HG02610 (cell line): ENCODE measurements at regions not wholly inside any gene's neighbourhood (a gene's known extent, or its start where the extent isn't known, plus 50 kb on each side); places are given as distances from the start of the nearest gene placed in this dataset.
"Not testable (repeated sequence)": the region's sequence is repeated elsewhere in the genome, so short reads cannot be mapped to it uniquely, and the experiment has no call there.

Experiments
- ATAC-seq: cut with Tn5 transposase; IDR thresholded peaks from one replicate; pipeline ENCODE4 v1.9.1; 2021; ENCODE audit warnings: mild to moderate bottlenecking, moderate library complexity; ENCODE audit not compliant: unreplicated experiment

- ATAC-seq: no peak
Measured at GRCh38 chr10:30534465-30535144, 94.9 kb downstream of the LYZL2 start.

DNA sequence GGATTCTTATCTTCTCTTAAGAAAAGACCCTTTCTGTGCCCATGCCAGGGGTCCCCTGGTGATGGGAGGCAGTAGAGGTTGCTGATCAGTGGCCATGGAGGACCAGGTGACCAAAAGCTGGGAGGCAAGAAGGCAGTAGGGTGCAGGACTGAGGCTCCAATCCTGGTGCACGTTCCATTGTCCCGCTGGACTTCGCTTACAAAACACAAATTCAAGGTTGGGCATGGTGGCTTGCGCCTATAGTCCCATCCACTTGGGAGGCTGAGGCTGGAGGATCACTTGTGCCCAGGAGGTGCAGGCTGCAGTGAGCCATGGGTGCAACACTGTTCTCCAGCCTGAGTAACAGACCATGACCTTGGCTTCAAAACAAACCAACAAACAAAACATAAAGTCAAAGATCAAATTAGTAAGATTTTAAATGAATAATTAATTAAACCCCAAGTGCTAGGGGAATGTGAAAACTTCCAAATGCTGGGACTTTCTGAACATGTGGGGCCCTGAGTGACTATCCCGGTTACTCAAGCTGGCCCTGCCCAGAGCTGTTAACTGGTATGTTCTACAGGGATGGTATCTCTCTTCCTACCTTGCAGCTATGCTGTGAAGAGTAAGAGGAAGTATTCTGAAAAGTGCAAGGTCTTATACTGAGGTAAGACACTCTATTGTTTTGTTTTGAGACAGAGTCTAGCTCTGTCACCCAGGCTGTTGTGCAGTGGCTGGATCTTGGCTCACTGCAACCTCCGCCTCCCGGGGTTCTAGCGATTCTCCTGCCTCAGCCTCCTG lies 97.6 kb downstream of the LYZL2 start:
- ATAC-seq: no peak

DNA sequence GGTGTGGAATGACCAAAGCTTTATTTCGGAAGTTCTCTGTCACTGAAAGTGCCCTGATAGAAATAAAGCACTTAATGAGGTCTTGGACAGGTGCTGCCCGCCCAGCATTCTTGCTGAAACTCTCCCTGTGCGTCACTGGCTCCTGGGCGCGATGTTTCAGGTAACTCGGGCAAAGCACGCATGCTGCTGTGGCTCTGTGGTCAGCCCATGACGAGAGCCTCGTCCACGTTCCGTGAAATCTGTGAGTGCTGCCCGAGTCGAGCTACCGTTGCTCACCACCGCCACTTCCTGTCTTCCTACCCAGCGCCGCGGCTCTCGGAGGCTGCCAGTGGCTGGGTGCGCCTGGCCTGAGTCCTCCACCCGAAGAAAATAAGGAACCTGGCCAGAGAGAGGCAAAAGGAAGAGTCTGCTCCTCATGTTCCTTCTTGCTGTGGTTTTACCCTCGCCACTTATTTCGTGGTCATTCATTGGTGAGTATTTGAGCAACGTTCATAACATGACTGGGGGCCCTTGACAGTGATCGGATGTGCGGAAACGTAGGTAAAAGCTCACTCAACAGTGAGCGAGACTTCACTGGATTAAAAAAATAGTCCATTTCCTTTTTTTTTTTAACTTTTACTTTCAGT lies 95.5 kb downstream of the MAP3K8 start:
- peak; percentile 57 for ATAC-seq

GRCh38 chr10:30528429-30528786 lies 94.4 kb downstream of the MAP3K8 start:
- no peak for ATAC-seq

DNA sequence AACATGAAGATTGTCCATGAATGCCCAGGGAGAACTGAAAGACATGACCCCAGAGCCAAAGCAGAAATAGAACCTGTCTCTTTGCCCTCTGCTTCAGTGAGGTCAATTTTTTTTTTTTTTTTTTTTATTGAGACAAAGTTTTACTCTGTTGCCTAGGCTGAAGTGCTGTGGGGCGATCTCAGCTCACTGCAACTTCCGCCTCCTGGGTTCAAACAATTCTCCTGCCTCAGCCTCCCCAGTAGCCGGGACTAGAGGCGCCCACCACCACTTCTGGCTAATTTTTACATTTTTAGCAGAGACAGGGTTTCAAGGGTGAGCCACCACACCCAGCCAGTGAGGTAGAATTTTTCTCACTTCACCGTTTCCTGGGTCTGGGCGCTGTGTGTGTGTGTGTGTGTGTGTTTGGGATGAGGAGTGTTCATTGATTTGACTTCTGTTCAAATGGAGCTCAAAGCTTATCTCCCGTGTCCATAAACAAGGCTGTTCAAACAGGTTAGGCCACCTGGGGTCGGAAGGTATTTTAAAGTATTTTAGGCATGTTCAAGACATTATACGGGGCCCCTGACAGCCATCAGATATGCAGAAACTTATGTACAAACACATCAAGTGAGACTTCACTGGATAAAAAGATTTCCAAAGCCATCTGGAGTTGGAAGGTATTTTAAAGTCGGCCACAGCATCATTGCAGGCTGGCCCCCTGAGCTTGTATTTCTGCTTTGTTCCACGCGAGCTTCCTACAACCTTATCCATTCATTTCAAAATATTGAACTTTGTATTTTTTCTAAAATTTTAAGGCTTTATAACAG lies 93.8 kb downstream of the MAP3K8 start:
- no peak for ATAC-seq

DNA sequence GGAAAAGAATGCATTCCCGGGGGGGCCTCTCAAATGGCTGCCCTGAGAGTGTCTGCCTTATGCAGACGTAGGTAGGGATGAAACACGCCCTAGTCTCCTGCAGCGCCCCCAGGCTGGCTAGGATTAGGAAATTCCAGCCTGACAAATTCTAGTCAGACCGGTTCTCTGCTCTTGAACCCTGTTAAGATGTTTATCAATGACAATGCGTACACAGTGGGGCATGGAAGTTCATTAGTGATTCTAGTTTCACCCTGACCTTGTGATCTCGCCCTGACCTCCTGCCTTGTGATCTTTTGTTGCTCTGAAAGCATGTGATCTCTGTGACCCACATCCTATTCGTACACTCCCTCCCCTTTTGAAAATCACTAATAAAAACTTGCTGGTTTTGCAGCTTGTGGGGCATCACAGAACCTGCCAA lies 88.7 kb downstream of the MAP3K8 start:
- not testable (repeated sequence) for ATAC-seq

DNA sequence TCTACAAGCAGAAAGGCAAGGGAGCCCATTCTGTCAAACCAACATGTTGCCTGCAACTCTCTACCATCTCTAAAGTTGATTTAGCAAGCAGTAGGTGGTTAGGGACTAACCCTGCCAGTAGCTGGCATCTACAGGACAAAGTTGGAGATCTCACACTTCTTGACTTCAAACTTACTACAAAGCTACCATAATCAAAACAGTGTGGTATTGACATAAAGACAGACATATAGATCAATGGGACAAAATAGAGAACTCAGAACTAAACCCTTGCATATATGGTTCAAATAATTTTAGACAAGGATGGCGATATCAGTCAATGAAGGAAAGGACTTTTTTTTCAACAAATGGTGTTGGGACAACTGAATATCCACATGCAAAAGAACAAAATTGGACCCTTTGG lies 84.9 kb downstream of the MAP3K8 start:
- no peak for ATAC-seq
